ENCODE measurements at regions not wholly inside any gene's neighbourhood (a gene's known extent, or its start where the extent isn't known, plus 50 kb on each side); places are given as distances from the start of the nearest gene placed in this dataset.

GRCh38 chr4:189806506-189806905 lies 134.2 kb upstream of the FRG1 start:
- H3K4me1 ChIP-seq (ENCODE audit: control insufficient read depth in 1 of 2, insufficient read depth in 2 of 2, low read length in 2 of 2), result no peaks in the 10 kb centered on the region
- no peak overlapping the region for H3K4me2 ChIP-seq (ENCODE audit: low read length)
- no peaks in the 10 kb centered on the region for H4K20me1 ChIP-seq (ENCODE audit: insufficient read depth)
- H3K27ac ChIP-seq (ENCODE audit: low read depth, low read length), result no peak overlapping the region
- H3K27me3 ChIP-seq (ENCODE audit: insufficient read depth, low read length), result no peaks in the 10 kb centered on the region
- no peaks in the 10 kb centered on the region for H3K9me3 ChIP-seq (ENCODE audit: control insufficient read depth in 1 of 2, insufficient read depth in 1 of 2, low read depth in 1 of 2, low read length in 2 of 2)
- H3K9me2 ChIP-seq (ENCODE audit: insufficient read depth), result no peaks in the 10 kb centered on the region
- ChIA-PET RAD21 (ENCODE audit: low non-redundant PET in 1 of 2, low total read pairs in 2 of 2, uncharacterized antibody in 2 of 2, unreplicated experiment in 2 of 2) (no interaction called here), POLR2A (no interaction called here), CTCF (no interaction called here)
- no TSS peak for BruUV-seq (replicated peaks)
- H3K36me3 ChIP-seq (ENCODE audit: control insufficient read depth in 1 of 2, insufficient read depth in 2 of 2, low read length in 2 of 2), result no peaks in the 10 kb centered on the region
- intact Hi-C loops (cut with micrococcal nuclease), result no loop called here
- H3K9ac ChIP-seq (ENCODE audit: low read length), result no peak overlapping the region
- no peak for TF ChIP-seq RAD21 (IDR thresholded peaks at IDR 0.05; ENCODE audit: low read depth)
- TF ChIP-seq FOSL1 (IDR thresholded peaks at IDR 0.05; ENCODE audit: low read depth), result no peak
- TF ChIP-seq CEBPB (IDR thresholded peaks at IDR 0.05; ENCODE audit: low read depth), result no peak
- TF ChIP-seq ELF1 (IDR thresholded peaks at IDR 0.05; ENCODE audit: borderline replicate concordance, low read depth), result no peak
- TF ChIP-seq YY1 (IDR thresholded peaks at IDR 0.05; ENCODE audit: extremely low read depth, insufficient replicate concordance, low read depth, low read length), result no peak
- TF ChIP-seq SIN3A (IDR thresholded peaks at IDR 0.05; ENCODE audit: low read depth), result no peak
- no peak overlapping the region for H2AFZ ChIP-seq (ENCODE audit: low read depth, low read length, poor library complexity, severe bottlenecking)
- no peaks in the 10 kb centered on the region for H3K79me2 ChIP-seq (ENCODE audit: insufficient read depth, low read length)
- H3K4me3 ChIP-seq (replicated peaks in 1 of 2; ENCODE audit: low read depth in 1 of 2, low read length in 2 of 2), result no peak overlapping the region
- DNase-seq (ENCODE audit: low read depth, low spot score) (no peak), ATAC-seq (no peak)

GRCh38 chr4:189807031-189807430 lies 133.6 kb upstream of the FRG1 start:
- BruUV-seq (replicated peaks), result no TSS peak
- DNase-seq (ENCODE audit: low read depth, low spot score) (no peak), ATAC-seq (no peak)
- no peaks in the 10 kb centered on the region for H3K4me1 ChIP-seq (ENCODE audit: control insufficient read depth in 1 of 2, insufficient read depth in 2 of 2, low read length in 2 of 2)
- no peaks in the 10 kb centered on the region for H3K36me3 ChIP-seq (ENCODE audit: control insufficient read depth in 1 of 2, insufficient read depth in 2 of 2, low read length in 2 of 2)
- H3K27me3 ChIP-seq (ENCODE audit: insufficient read depth, low read length), result no peaks in the 10 kb centered on the region
- no peak overlapping the region for H3K27ac ChIP-seq (ENCODE audit: low read depth, low read length)
- intact Hi-C loops (cut with micrococcal nuclease), result no loop called here
- no peak overlapping the region for H3K4me3 ChIP-seq (replicated peaks in 1 of 2; ENCODE audit: low read depth in 1 of 2, low read length in 2 of 2)
- no peaks in the 10 kb centered on the region for H3K9me2 ChIP-seq (ENCODE audit: insufficient read depth)
- no peaks in the 10 kb centered on the region for H3K9me3 ChIP-seq (ENCODE audit: control insufficient read depth in 1 of 2, insufficient read depth in 1 of 2, low read depth in 1 of 2, low read length in 2 of 2)
- no peak overlapping the region for H2AFZ ChIP-seq (ENCODE audit: low read depth, low read length, poor library complexity, severe bottlenecking)
- RAD21 ChIA-PET (ENCODE audit: low non-redundant PET in 1 of 2, low total read pairs in 2 of 2, uncharacterized antibody in 2 of 2, unreplicated experiment in 2 of 2), result no interaction called here
- POLR2A ChIA-PET, result no interaction called here
- no peaks in the 10 kb centered on the region for H4K20me1 ChIP-seq (ENCODE audit: insufficient read depth)
- H3K79me2 ChIP-seq (ENCODE audit: insufficient read depth, low read length), result no peaks in the 10 kb centered on the region
- no peak overlapping the region for H3K4me2 ChIP-seq (ENCODE audit: low read length)
- CTCF ChIA-PET, result no interaction called here
- H3K9ac ChIP-seq (ENCODE audit: low read length), result no peak overlapping the region
- TF ChIP-seq CTCF (IDR thresholded peaks at IDR 0.05 in 2 of 3, conservative IDR thresholded peaks at IDR 0.05 in 1 of 3; ENCODE audit: borderline replicate concordance in 1 of 3, insufficient read depth in 1 of 3, low read depth in 2 of 3, low read length in 2 of 3) (no peak), FOSL1 (IDR thresholded peaks at IDR 0.05; ENCODE audit: low read depth) (no peak), ZBTB33 (IDR thresholded peaks at IDR 0.05; ENCODE audit: extremely low read depth, insufficient replicate concordance, low read length) (no peak), MAX (IDR thresholded peaks at IDR 0.05) (no peak), JUND (IDR thresholded peaks at IDR 0.05) (no peak), ZNF274 (IDR thresholded peaks at IDR 0.05; ENCODE audit: low read depth, low read length) (no peak), SP1 (IDR thresholded peaks at IDR 0.05; ENCODE audit: low read depth) (no peak), TCF7L2 (IDR thresholded peaks at IDR 0.05; ENCODE audit: borderline replicate concordance, extremely low read depth, insufficient read depth, insufficient read length) (no peak), ELF1 (IDR thresholded peaks at IDR 0.05; ENCODE audit: borderline replicate concordance, low read depth) (no peak), ZFX (IDR thresholded peaks at IDR 0.05) (no peak), SIN3A (IDR thresholded peaks at IDR 0.05; ENCODE audit: low read depth) (no peak), EZH2phosphoT487 (IDR thresholded peaks at IDR 0.05; ENCODE audit: borderline replicate concordance) (no peak), EGR1 (IDR thresholded peaks at IDR 0.05; ENCODE audit: low read depth) (no peak), YY1 (IDR thresholded peaks at IDR 0.05; ENCODE audit: extremely low read depth, insufficient replicate concordance, low read depth, low read length) (no peak), POLR2A (IDR thresholded peaks at IDR 0.05; ENCODE audit: borderline replicate concordance, extremely low read depth, insufficient read depth, insufficient read length) (no peak), SRF (IDR thresholded peaks at IDR 0.05; ENCODE audit: low read depth) (no peak), EZH2 (IDR thresholded peaks at IDR 0.05) (no peak), RAD21 (IDR thresholded peaks at IDR 0.05; ENCODE audit: low read depth) (no peak), CEBPB (IDR thresholded peaks at IDR 0.05; ENCODE audit: low read depth) (no peak)
